CD4-positive, CD25-positive, alpha-beta regulatory T cell (primary cell): ENCODE measurements at regions not wholly inside any gene's neighbourhood (a gene's known extent, or its start where the extent isn't known, plus 50 kb on each side); places are given as distances from the start of the nearest gene placed in this dataset.

Experiments used
- ATAC-seq, 2 donors: fragments of 150-1000 bp; cut with Tn5 transposase; one replicate each; pipeline ENCODE4 v1.10.0; 2021; ENCODE audit warnings: low read depth in 2 of 2, moderate number of reproducible peaks in 2 of 2, moderate library complexity in 1 of 2
- DNase-seq, 3 donors: peaks; one replicate each; pipeline versions ENCODE4 v3.0.0 to v3.0.0-alpha.2; 2012 to 2022; ENCODE audit warnings: mixed read lengths in 1 of 3
- H3K27ac ChIP-seq: one replicate; pipeline ENCODE4 v1.7.0; 2013; ENCODE audit warnings: mild to moderate bottlenecking, low read length; ENCODE audit not compliant: insufficient read depth, poor library complexity, severe bottlenecking
- H3K27me3 ChIP-seq: one replicate; pipeline ENCODE4 v1.7.0; 2013; ENCODE audit warnings: low read length; ENCODE audit not compliant: control insufficient read depth, insufficient read depth
- H3K36me3 ChIP-seq: one replicate; pipeline ENCODE4 v1.7.0; 2013; ENCODE audit warnings: mild to moderate bottlenecking, low read length, moderate library complexity; ENCODE audit not compliant: control insufficient read depth, insufficient read depth
- H3K4me1 ChIP-seq: 2 replicates; pipeline ENCODE4 v1.7.0; 2013; ENCODE audit warnings: mild to moderate bottlenecking, low read length; ENCODE audit not compliant: insufficient read depth, control insufficient read depth, poor library complexity, severe bottlenecking
- H3K4me3 ChIP-seq: one replicate; pipeline ENCODE4 v1.7.0; 2013; ENCODE audit warnings: low read depth, mild to moderate bottlenecking, low read length, moderate library complexity
- H3K9me3 ChIP-seq, 2 experiments: 1 replicate in 1 of 2; 2 replicates in 1 of 2; pipeline ENCODE4 v1.7.0; 2013; ENCODE audit warnings: low read length in 2 of 2, mild to moderate bottlenecking in 1 of 2, moderate library complexity in 1 of 2; ENCODE audit not compliant: control insufficient read depth in 2 of 2
- H3K27ac Mint-ChIP-seq, 3 donors: one replicate each; pipeline ENCODE4 v1.8.0; 2020 to 2022; ENCODE audit warnings: mild to moderate bottlenecking in 3 of 3, mixed read lengths in 3 of 3, moderate library complexity in 2 of 3
- H3K27me3 Mint-ChIP-seq: one replicate; pipeline ENCODE4 v1.8.0; 2022; ENCODE audit warnings: mild to moderate bottlenecking, mixed read lengths
- H3K36me3 Mint-ChIP-seq: one replicate; pipeline ENCODE4 v1.8.0; 2020; ENCODE audit warnings: mixed read lengths
- H3K4me1 Mint-ChIP-seq, 4 donors: one replicate each; pipeline ENCODE4 v1.8.0; 2020 to 2022; ENCODE audit warnings: mixed read lengths in 4 of 4, mild to moderate bottlenecking in 1 of 4
- H3K4me3 Mint-ChIP-seq, 4 donors: one replicate each; pipeline ENCODE4 v1.8.0; 2020 to 2022; ENCODE audit warnings: mild to moderate bottlenecking in 4 of 4, mixed read lengths in 4 of 4, moderate library complexity in 3 of 4
- H3K9me3 Mint-ChIP-seq, 7 donors: one replicate each; pipeline ENCODE4 v1.8.0; 2020 to 2022; ENCODE audit warnings: mixed read lengths in 7 of 7, mild to moderate bottlenecking in 3 of 7, moderate library complexity in 2 of 7

DNA sequence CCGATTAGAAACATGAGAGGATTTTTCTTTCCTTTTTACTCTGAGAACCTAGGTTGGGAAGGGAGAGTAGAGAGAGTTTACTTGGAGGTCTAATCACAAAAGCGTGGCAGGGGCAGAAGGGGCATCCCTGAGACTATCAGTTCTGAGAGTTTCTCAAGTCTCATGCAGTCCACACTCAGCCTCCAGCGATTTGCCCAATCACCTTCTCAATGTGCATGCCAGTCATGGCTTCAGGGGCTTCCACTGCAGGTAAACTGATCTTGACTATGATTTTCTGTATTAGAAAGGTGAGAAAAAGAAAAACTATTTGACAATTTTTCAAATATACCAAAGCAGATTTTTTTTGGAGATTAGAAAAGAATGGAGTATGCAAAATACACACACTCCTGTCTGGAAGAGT, 617.1 kb upstream of the ZFP42 start:
- H3K4me1 Mint-ChIP-seq = no peaks in the 10 kb centered on the region

DNA sequence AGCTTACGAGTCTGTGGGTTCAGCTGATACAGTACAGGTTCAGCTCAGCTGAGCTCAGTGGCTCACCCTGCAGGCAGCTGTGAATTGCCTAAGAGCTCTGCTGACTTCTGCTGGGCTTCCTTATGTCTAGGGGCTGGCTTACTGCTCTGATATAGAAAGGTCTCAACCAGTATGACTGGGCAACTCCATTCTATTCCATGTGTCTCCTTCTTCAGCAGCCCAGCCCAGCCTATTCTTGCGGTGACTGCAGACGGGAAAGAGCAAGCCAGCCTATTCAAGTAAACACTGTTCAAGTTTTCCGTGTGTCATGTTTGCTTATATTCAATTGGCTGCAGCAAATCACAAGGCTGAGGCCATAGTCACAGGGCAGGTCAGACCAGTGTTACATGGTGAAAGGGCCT, 615.4 kb upstream of the ZFP42 start:
- no peaks in the 10 kb centered on the region for H3K27me3 Mint-ChIP-seq
- H3K27ac ChIP-seq = no peak overlapping the region
- no peak for ATAC-seq
- no peak overlapping the region for H3K4me3 Mint-ChIP-seq
- peaks cover 0 to 4% of the 10 kb centered on the region in 2 experiments for H3K9me3 ChIP-seq
- H3K36me3 Mint-ChIP-seq = no peaks in the 10 kb centered on the region
- peaks cover under 1 to 29% (median 8%) of the 10 kb centered on the region in 7 donors for H3K9me3 Mint-ChIP-seq
- no peak overlapping the region for H3K27ac Mint-ChIP-seq
- H3K36me3 ChIP-seq = no peaks in the 10 kb centered on the region
- no peak for DNase-seq
- no peak overlapping the region for H3K4me3 ChIP-seq
- no peaks in the 10 kb centered on the region for H3K4me1 ChIP-seq
- no peaks in the 10 kb centered on the region for H3K27me3 ChIP-seq
- H3K4me1 Mint-ChIP-seq = no peaks in the 10 kb centered on the region

More for the DNA sequence above, 617.1 kb upstream of the ZFP42 start:
- H3K27ac ChIP-seq = no peak overlapping the region
- DNase-seq (no peak), ATAC-seq (no peak)
- H3K4me3 Mint-ChIP-seq = no peak overlapping the region
- H3K9me3 ChIP-seq = peaks cover 0 to 4% of the 10 kb centered on the region in 2 experiments
- H3K27me3 Mint-ChIP-seq = no peaks in the 10 kb centered on the region
- H3K27me3 ChIP-seq = no peaks in the 10 kb centered on the region
- no peaks in the 10 kb centered on the region for H3K4me1 ChIP-seq
- peaks cover 0 to 36% (median 4%) of the 10 kb centered on the region in 7 donors for H3K9me3 Mint-ChIP-seq
- H3K4me3 ChIP-seq = no peak overlapping the region
- H3K36me3 ChIP-seq = no peaks in the 10 kb centered on the region
- no peak overlapping the region for H3K27ac Mint-ChIP-seq
- H3K36me3 Mint-ChIP-seq = no peaks in the 10 kb centered on the region

DNA sequence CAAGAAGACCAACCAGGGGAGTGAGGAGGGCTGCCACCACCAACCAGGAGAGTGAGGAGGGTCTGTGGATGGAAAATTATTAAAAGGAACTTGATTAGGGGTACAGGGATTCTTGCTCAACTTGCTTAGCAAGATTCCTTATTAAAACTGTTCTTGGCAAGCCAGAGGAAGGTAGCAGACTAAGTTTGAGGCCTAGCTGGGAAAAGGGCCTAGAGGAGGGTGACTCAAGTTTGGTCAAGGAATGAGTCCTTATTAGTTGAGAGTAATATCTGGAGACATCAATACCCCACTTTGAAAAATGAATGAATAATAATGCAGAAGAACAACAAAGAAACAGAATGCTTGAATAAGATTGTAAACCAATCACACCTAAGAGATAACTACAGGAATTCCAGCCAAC, 612.4 kb upstream of the ZFP42 start:
- ATAC-seq (no peak), DNase-seq (no peak)
- Histone ChIP-seq H3K36me3 (no peaks in the 10 kb centered on the region), H3K27ac (no peak overlapping the region), H3K27me3 (no peaks in the 10 kb centered on the region), H3K4me1 (no peaks in the 10 kb centered on the region), H3K9me3 (peaks cover 0 to 4% of the 10 kb centered on the region in 2 experiments), H3K4me3 (no peak overlapping the region)
- no peaks in the 10 kb centered on the region for H3K36me3 Mint-ChIP-seq
- no peak overlapping the region for H3K4me3 Mint-ChIP-seq
- peaks cover 6 to 27% (median 10%) of the 10 kb centered on the region in 7 donors for H3K9me3 Mint-ChIP-seq
- no peak overlapping the region for H3K27ac Mint-ChIP-seq
- H3K4me1 Mint-ChIP-seq = no peaks in the 10 kb centered on the region
- H3K27me3 Mint-ChIP-seq = no peaks in the 10 kb centered on the region

- peaks cover 4 to 20% (median 11%) of the 10 kb centered on the region in 7 donors for H3K9me3 Mint-ChIP-seq
- no peak overlapping the region for H3K27ac ChIP-seq
- no peak overlapping the region for H3K27ac Mint-ChIP-seq
- no peaks in the 10 kb centered on the region for H3K36me3 Mint-ChIP-seq
- no peak for DNase-seq
- H3K4me3 Mint-ChIP-seq = no peak overlapping the region
- ATAC-seq = no peak
- H3K4me3 ChIP-seq = no peak overlapping the region
- H3K4me1 ChIP-seq = no peaks in the 10 kb centered on the region
- no peaks in the 10 kb centered on the region for H3K4me1 Mint-ChIP-seq
- no peaks in the 10 kb centered on the region for H3K27me3 ChIP-seq
- peaks cover 0 to 5% of the 10 kb centered on the region in 2 experiments for H3K9me3 ChIP-seq
- H3K27me3 Mint-ChIP-seq = no peaks in the 10 kb centered on the region
- H3K36me3 ChIP-seq = no peaks in the 10 kb centered on the region
Measured at GRCh38 chr4:187387739-187388138, 607.8 kb upstream of the ZFP42 start.

GRCh38 chr4:187389420-187389819, 606.2 kb upstream of the ZFP42 start:
- H3K9me3 ChIP-seq = peaks cover 0 to 5% of the 10 kb centered on the region in 2 experiments
- no peaks in the 10 kb centered on the region for H3K36me3 ChIP-seq
- ATAC-seq (no peak), DNase-seq (no peak)
- no peak overlapping the region for H3K27ac Mint-ChIP-seq
- H3K36me3 Mint-ChIP-seq = no peaks in the 10 kb centered on the region
- no peaks in the 10 kb centered on the region for H3K4me1 ChIP-seq
- H3K4me3 Mint-ChIP-seq = no peak overlapping the region
- H3K27ac ChIP-seq = no peak overlapping the region
- H3K27me3 Mint-ChIP-seq = no peaks in the 10 kb centered on the region
- H3K4me3 ChIP-seq = no peak overlapping the region
- H3K27me3 ChIP-seq = no peaks in the 10 kb centered on the region
- peaks cover 4 to 15% (median 6%) of the 10 kb centered on the region in 7 donors for H3K9me3 Mint-ChIP-seq
- no peaks in the 10 kb centered on the region for H3K4me1 Mint-ChIP-seq

- no peaks in the 10 kb centered on the region for H3K27me3 ChIP-seq
- no peaks in the 10 kb centered on the region for H3K36me3 Mint-ChIP-seq
- no peaks in the 10 kb centered on the region for H3K4me1 Mint-ChIP-seq
- H3K9me3 Mint-ChIP-seq = peaks cover 2 to 18% (median 4%) of the 10 kb centered on the region in 7 donors
- no peak overlapping the region for H3K4me3 Mint-ChIP-seq
- DNase-seq = no peak
- ATAC-seq = no peak
- peaks cover 0 to 5% of the 10 kb centered on the region in 2 experiments for H3K9me3 ChIP-seq
- no peaks in the 10 kb centered on the region for H3K36me3 ChIP-seq
- H3K4me3 ChIP-seq = no peak overlapping the region
- H3K27me3 Mint-ChIP-seq = no peaks in the 10 kb centered on the region
- H3K27ac ChIP-seq = no peak overlapping the region
- H3K4me1 ChIP-seq = no peaks in the 10 kb centered on the region
- no peak overlapping the region for H3K27ac Mint-ChIP-seq
Measured at GRCh38 chr4:187390646-187391045, 604.9 kb upstream of the ZFP42 start.

DNA sequence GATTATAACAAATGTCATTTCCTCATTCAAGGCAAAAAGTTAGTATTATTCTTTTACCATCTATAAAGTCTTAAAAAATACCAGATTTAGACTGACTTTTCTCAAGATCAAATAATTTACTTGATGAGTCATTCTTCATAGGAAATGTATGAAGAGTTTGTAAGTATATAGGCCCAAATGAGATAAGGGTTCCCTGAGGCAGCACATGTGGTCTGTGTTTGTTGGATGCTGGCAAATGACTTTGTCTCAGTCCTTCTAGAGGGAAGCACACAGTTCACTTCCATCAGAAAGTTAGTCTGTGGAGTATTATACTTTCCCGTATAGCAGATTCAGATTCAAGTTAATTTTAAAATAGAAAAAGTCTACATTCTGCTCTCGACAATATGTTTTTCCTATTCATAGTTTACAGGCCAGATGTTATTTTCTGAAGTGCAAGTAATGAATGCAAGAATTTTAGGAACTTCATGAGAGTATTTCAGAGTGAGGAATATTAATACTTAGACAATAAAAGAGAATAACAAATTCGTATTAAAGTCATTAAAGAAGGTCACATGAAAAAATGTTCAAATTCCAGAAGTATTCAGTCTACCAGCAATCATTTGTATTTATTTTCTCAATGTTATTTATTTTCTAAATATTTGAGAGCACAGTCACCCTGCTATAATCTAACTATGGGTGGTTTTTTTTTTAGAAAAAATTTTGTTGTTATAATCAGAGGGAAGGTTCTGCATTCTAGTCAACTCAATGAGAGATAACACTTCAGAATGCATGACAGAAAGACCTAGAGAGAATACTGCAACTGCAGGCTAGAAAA, 601.8 kb upstream of the ZFP42 start:
- Mint-ChIP-seq H3K4me1 (no peaks in the 10 kb centered on the region), H3K27me3 (no peaks in the 10 kb centered on the region), H3K36me3 (no peaks in the 10 kb centered on the region), H3K27ac (no peak overlapping the region), H3K9me3 (peaks cover 0 to 8% (median 3%) of the 10 kb centered on the region in 7 donors), H3K4me3 (no peak overlapping the region)
- no peaks in the 10 kb centered on the region for H3K4me1 ChIP-seq
- H3K4me3 ChIP-seq = no peak overlapping the region
- peaks cover 0 to 5% of the 10 kb centered on the region in 2 experiments for H3K9me3 ChIP-seq
- no peaks in the 10 kb centered on the region for H3K27me3 ChIP-seq
- no peak for ATAC-seq
- DNase-seq = no peak
- no peak overlapping the region for H3K27ac ChIP-seq
- H3K36me3 ChIP-seq = no peaks in the 10 kb centered on the region

- H3K36me3 ChIP-seq = no peaks in the 10 kb centered on the region
- H3K27me3 ChIP-seq = no peaks in the 10 kb centered on the region
- H3K4me3 Mint-ChIP-seq = no peak overlapping the region
- H3K27ac ChIP-seq = no peak overlapping the region
- H3K4me1 Mint-ChIP-seq = no peaks in the 10 kb centered on the region
- H3K27ac Mint-ChIP-seq = no peak overlapping the region
- no peaks in the 10 kb centered on the region for H3K27me3 Mint-ChIP-seq
- H3K4me1 ChIP-seq = no peaks in the 10 kb centered on the region
- H3K9me3 Mint-ChIP-seq = peaks cover 0 to 20% (median 5%) of the 10 kb centered on the region in 7 donors
- H3K4me3 ChIP-seq = no peak overlapping the region
- ATAC-seq (no peak), DNase-seq (no peak)
- H3K36me3 Mint-ChIP-seq = no peaks in the 10 kb centered on the region
- H3K9me3 ChIP-seq = peaks cover 2 to 5% of the 10 kb centered on the region in 2 experiments
Measured at GRCh38 chr4:187396106-187396505, 599.5 kb upstream of the ZFP42 start.
